Prostate gland (tissue), 2 donors: ENCODE measurements at regions not wholly inside any gene's neighbourhood (a gene's known extent, or its start where the extent isn't known, plus 50 kb on each side); places are given as distances from the start of the nearest gene placed in this dataset.
A peak's percentile ranks its signal among the peaks of the same experiment; 100 is the strongest.

Experiments
- DNase-seq: peaks from one replicate; pipeline ENCODE4 v3.0.0-alpha.2; 2019; ENCODE audit warnings: low spot score
- H3K27ac ChIP-seq, 2 donors: fragments of 200-600 bp; sonication (generic); 2 replicates each; pipeline ENCODE4 v1.5.1; 2017 to 2019
- H3K27me3 ChIP-seq: fragments of 200-600 bp; sonication (generic); replicated peaks from 2 replicates; pipeline ENCODE4 v1.5.1; 2019; ENCODE audit not compliant: insufficient read depth
- H3K36me3 ChIP-seq, 2 donors: fragments of 200-600 bp; sonication (generic); 1 replicate in 1 of 2; 2 replicates in 1 of 2; pipeline versions ENCODE4 v1.5.1 to v1.8.1; 2017 to 2019
- H3K4me1 ChIP-seq: fragments of 200-600 bp; sonication (generic); replicated peaks from 2 replicates; pipeline ENCODE4 v1.5.1; 2019
- H3K4me3 ChIP-seq, 2 donors: fragments of 200-600 bp; sonication (generic); 2 replicates each; pipeline ENCODE4 v1.5.1; 2017 to 2019
- H3K9me3 ChIP-seq: fragments of 200-600 bp; sonication (generic); 2 replicates; pipeline ENCODE4 v1.5.1; 2017
- POLR2A ChIP-seq: fragments of 450-650 bp; IDR thresholded peaks from one replicate; pipeline ENCODE4 v1.6.1; 2016; ENCODE audit warnings: antibody characterized with exemption, mild to moderate bottlenecking
- POLR2AphosphoS5 ChIP-seq: sonication (generic); formaldehyde crosslinking; IDR thresholded peaks from one replicate; pipeline ENCODE4 v1.6.1; 2017; ENCODE audit warnings: antibody characterized with exemption
- WGBS: methylation state at CpG from one replicate; pipeline ENCODE4 v1.1.5; 2018; 5-methylcytosine and 5-hydroxymethylcytosine counted together
- intact Hi-C: fragments of 100-400 bp; cut with DNase I; formaldehyde crosslinking; loops from one replicate; pipeline ENCODE4 v1.14.2; 2022
- TF ChIP-seq, protein P1 (sequence below), 4 experiments: fragments of 200-600 bp in 2 of 4; fragments of 450-650 bp in 2 of 4; sonication (generic) in 2 of 4; IDR thresholded peaks; 1 replicate in 3 of 4; 2 replicates in 1 of 4; pipeline ENCODE4 v1.5.1; 2016 to 2019; ENCODE audit warnings: antibody characterized with exemption in 4 of 4, mild to moderate bottlenecking in 2 of 4, moderate library complexity in 2 of 4

DNA sequence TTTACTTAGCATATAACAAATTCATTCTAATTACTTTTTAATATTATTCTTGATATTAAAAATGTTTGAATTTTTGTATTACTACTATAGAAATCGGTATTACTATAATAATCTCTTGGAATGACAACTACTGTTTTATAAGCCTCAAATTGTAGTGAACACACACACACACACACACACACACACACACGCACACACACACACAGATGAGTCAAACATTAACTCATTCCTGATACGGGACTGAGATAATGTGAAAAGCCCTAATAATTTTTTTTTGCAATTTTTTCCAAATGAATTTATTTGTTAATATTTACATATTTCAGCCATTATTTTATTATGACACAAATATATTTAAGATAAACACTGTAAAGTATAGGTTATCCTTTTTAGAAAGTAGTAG, 951.2 kb upstream of the PHF14 start:
- WGBS = 74% methylated on average over 3 of the region's 3 CpGs
- Histone ChIP-seq H3K9me3 (no peaks in the 10 kb centered on the region), H3K36me3 (no peaks in the 10 kb centered on the region), H3K4me3 (no peak overlapping the region), H3K27ac (no peak overlapping the region), H3K27me3 (no peaks in the 10 kb centered on the region), H3K4me1 (no peaks in the 10 kb centered on the region)
- DNase-seq = no peak
- intact Hi-C loops = no loop called here
- TF ChIP-seq POLR2A = no peak
- TF ChIP-seq, protein P1, sequence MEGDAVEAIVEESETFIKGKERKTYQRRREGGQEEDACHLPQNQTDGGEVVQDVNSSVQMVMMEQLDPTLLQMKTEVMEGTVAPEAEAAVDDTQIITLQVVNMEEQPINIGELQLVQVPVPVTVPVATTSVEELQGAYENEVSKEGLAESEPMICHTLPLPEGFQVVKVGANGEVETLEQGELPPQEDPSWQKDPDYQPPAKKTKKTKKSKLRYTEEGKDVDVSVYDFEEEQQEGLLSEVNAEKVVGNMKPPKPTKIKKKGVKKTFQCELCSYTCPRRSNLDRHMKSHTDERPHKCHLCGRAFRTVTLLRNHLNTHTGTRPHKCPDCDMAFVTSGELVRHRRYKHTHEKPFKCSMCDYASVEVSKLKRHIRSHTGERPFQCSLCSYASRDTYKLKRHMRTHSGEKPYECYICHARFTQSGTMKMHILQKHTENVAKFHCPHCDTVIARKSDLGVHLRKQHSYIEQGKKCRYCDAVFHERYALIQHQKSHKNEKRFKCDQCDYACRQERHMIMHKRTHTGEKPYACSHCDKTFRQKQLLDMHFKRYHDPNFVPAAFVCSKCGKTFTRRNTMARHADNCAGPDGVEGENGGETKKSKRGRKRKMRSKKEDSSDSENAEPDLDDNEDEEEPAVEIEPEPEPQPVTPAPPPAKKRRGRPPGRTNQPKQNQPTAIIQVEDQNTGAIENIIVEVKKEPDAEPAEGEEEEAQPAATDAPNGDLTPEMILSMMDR (IDR thresholded peaks at IDR 0.05) = no peak
- TF ChIP-seq POLR2AphosphoS5 = no peak

DNA sequence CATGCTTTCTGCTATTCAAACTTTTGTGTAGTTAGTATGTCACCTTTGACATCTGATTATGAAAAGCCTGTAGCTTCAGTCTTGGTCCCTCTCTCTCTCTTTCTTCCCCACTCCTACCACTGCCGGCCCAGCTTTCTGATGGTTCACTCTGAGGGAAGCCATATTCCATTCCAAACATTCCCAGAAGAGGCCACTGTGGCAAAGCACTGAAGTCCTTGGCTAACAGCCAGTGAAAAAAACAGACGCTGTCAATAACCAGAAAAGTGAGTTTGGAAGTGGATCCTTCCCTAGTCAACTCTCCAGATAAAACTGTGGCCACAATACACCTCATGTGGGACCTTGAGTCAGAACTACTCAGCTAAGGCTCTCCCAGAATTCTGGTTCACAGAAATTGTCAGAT, 950.7 kb upstream of the PHF14 start:
- H3K27me3 ChIP-seq = no peaks in the 10 kb centered on the region
- no peak overlapping the region for H3K27ac ChIP-seq
- H3K36me3 ChIP-seq = no peaks in the 10 kb centered on the region
- 39% methylated on average over 2 of the region's 2 CpGs for WGBS
- no peak overlapping the region for H3K4me3 ChIP-seq
- TF ChIP-seq POLR2A = no peak
- TF ChIP-seq, protein P1 (IDR thresholded peaks at IDR 0.05) = peak in 2 of 4 experiments; percentile 34 to 61
- peak; percentile 57 for TF ChIP-seq POLR2AphosphoS5
- H3K9me3 ChIP-seq = no peaks in the 10 kb centered on the region
- intact Hi-C loops = no loop called here
- H3K4me1 ChIP-seq = no peaks in the 10 kb centered on the region
- DNase-seq = peak; percentile 26

DNA sequence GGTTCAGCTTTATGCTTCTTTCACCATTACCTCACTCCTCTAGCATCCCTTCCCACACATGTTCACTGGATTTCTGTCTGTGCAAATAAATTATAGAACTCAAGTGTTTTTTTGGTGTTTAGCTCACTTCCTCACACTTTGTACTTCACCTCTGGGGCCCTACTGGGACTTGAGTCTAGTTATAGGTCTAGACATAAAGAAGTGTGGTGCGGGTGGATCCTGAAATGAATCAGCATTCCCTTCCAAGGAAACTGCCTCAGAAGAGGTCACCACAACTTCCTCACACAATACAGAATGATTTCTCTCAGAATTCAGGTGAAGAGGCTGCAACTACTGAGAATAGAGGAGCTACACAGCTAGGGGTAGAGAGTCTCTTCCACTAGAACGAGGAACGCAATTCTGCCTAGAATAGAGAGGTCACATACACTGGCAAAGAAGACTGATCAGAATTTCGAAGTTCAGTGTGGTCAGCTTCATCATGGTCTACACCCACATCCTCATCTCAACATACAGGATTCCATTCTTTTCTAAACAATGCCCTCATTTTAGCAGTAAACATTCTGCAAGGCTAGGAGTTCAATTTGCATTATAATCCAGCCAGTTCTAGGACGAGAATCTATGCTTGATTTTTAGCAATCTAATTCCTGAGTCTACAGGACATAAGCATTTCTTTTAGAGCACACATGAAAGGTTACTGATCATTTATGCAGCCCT, 938.7 kb upstream of the PHF14 start:
- Histone ChIP-seq H3K27me3 (no peaks in the 10 kb centered on the region), H3K4me1 (no peaks in the 10 kb centered on the region), H3K36me3 (no peaks in the 10 kb centered on the region), H3K4me3 (no peak overlapping the region), H3K9me3 (no peaks in the 10 kb centered on the region), H3K27ac (no peak overlapping the region)
- DNase-seq = no peak
- intact Hi-C loops = no loop called here
- TF ChIP-seq, protein P1 (IDR thresholded peaks at IDR 0.05) = no peak
- no peak for TF ChIP-seq POLR2A
- TF ChIP-seq POLR2AphosphoS5 = no peak
- WGBS = 79% methylated on average over 5 of the region's 5 CpGs

DNA sequence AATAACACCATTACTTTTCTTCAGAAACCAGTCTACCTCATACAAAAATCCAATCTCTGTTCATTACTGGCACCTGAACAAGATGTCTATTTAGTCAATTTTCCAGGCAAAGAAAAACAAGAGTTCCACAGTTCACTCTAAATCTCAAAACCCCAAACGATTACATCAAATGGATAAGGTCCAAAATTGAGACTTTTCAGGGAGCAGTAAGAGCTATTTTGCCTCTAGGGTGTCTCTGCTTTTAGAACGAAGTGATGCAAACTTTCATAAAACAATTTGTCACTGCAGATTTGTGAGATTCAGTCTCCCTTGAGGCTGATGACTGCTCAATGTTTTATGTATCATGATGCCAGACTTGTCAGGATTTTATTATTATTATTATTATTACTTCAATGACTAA, 937.0 kb upstream of the PHF14 start:
- Histone ChIP-seq H3K27ac (no peak overlapping the region), H3K27me3 (no peaks in the 10 kb centered on the region), H3K4me1 (no peaks in the 10 kb centered on the region), H3K4me3 (no peak overlapping the region), H3K36me3 (no peaks in the 10 kb centered on the region), H3K9me3 (no peaks in the 10 kb centered on the region)
- 74% methylated on average over 2 of the region's 2 CpGs for WGBS
- intact Hi-C loops = no loop called here
- TF ChIP-seq POLR2AphosphoS5 = no peak
- TF ChIP-seq, protein P1 (IDR thresholded peaks at IDR 0.05) = no peak
- TF ChIP-seq POLR2A = no peak
- no peak for DNase-seq

DNA sequence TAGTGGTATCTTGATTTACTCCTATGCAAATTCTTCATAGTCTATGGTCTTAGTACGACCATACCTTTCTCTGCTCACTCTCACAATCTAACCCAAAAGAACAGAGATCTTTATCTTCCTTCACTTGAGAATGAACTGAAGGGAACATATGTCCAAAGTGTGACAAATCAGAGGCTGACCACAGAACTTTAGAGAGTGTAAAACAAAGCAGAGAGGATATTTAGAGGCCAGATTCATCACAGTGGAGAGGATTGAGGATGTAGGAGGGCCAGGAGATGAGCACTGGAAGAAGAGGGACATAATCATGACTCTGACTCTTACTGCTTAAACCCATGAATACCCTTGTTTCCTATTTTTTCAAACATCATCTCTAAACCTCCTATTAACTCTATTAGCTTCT, 935.3 kb upstream of the PHF14 start:
- Histone ChIP-seq H3K4me3 (no peak overlapping the region), H3K4me1 (no peaks in the 10 kb centered on the region), H3K36me3 (no peaks in the 10 kb centered on the region), H3K27me3 (no peaks in the 10 kb centered on the region), H3K27ac (no peak overlapping the region), H3K9me3 (no peaks in the 10 kb centered on the region)
- DNase-seq = no peak
- intact Hi-C loops = no loop called here
- TF ChIP-seq POLR2A = no peak
- TF ChIP-seq, protein P1 (IDR thresholded peaks at IDR 0.05) = no peak
- 54% methylated on average over 1 of the region's 1 CpG for WGBS
